ENCODE measurements at regions not wholly inside any gene's neighbourhood (a gene's known extent, or its start where the extent isn't known, plus 50 kb on each side); places are given as distances from the start of the nearest gene placed in this dataset.
A peak's percentile ranks its signal among the peaks of the same experiment; 100 is the strongest.

DNA sequence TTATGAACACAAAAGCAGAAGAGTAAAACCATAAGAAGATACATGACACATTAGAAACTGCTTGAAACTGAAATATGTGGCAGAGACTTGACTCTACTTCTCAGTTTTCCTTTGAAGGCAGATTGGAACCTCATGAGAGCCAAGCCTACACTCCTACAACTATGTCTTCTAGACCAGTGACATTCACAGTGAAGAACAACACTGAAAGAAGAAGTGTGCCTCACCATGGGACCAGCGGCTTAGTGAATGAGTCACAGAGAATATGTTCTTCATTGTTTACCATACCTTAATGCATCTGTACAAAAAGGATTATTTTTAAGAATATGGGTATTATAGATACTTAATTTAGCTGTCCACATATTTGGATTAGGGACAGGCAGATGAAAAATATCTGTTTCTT, 248.3 kb downstream of the CDC14C start:
- POLR2A ChIA-PET, result no interaction called here
- intact Hi-C loops (cut with DNase I, micrococcal nuclease), result loop anchor here in 1 of 2 experiments (10.0 kb wide), 1 partner anchor 58 kb away; no protein-coding TSS in a partner anchor
- H3K4me1 Mint-ChIP-seq, result no peaks in the 10 kb centered on the region
- H3K4me3 Mint-ChIP-seq, result no peak overlapping the region
- CTCF ChIA-PET, result no interaction called here
- DNase-seq (no peak), ATAC-seq (no peak)
- H3K9me3 Mint-ChIP-seq (ENCODE audit: low read depth), result no peaks in the 10 kb centered on the region
- no peaks in the 10 kb centered on the region for H3K36me3 Mint-ChIP-seq (ENCODE audit: low read depth)
- H3K27ac Mint-ChIP-seq, result no peak overlapping the region
- peaks cover 1% of the 10 kb centered on the region for H3K27me3 Mint-ChIP-seq

GRCh38 chr7:49174396-49174795, 250.0 kb downstream of the CDC14C start:
- H3K4me1 Mint-ChIP-seq, result no peaks in the 10 kb centered on the region
- CTCF ChIA-PET, result no interaction called here
- H3K4me3 Mint-ChIP-seq, result no peak overlapping the region
- ATAC-seq (peak; percentile 19), DNase-seq (no peak)
- intact Hi-C loops (cut with DNase I, micrococcal nuclease), result loop anchor here in 1 of 2 experiments (10.0 kb wide), 1 partner anchor 60 kb away; no protein-coding TSS in a partner anchor
- H3K27me3 Mint-ChIP-seq, result peaks cover 1% of the 10 kb centered on the region
- no peaks in the 10 kb centered on the region for H3K36me3 Mint-ChIP-seq (ENCODE audit: low read depth)
- POLR2A ChIA-PET, result no interaction called here
- H3K27ac Mint-ChIP-seq, result no peak overlapping the region
- no peaks in the 10 kb centered on the region for H3K9me3 Mint-ChIP-seq (ENCODE audit: low read depth)

DNA sequence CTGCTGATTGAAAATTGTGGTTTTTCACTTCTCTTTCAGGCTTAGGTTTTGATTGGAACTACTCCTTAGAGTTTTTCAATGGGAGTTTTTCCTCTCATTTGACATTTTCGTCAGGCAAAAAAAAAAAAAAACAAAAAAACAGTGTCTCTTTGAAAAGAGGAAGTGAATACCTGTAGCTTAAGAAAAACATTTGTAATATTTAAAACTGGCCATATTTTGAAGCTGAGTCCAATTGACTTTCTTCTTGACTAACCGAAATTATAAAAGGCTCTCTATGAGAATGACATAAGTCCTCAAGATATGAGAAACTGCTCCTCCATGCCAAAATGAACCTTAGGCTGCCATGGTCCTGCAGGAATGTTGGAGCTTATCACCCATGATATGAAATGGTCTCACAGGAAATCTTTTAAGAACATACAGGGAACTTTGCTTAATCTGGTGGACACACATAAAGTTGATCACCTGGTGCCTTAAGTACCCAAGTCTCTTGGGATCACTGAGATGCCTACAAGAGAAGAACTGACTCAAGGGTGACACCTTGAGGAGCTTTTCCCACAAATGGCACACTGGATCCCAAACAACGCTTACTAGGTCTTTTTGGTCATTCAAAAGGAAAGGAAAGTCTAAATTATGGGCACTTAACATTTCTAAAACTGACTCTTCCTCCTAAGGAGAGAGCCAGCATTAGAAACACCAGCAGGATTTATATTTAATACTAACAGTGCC, 263.4 kb downstream of the CDC14C start:
- Mint-ChIP-seq H3K4me1 (no peaks in the 10 kb centered on the region), H3K27ac (no peak overlapping the region), H3K27me3 (no peaks in the 10 kb centered on the region), H3K9me3 (ENCODE audit: low read depth) (peaks cover 6% of the 10 kb centered on the region), H3K36me3 (ENCODE audit: low read depth) (no peaks in the 10 kb centered on the region), H3K4me3 (no peak overlapping the region)
- POLR2A ChIA-PET, result no interaction called here
- ATAC-seq (no peak), DNase-seq (no peak)
- CTCF ChIA-PET, result no interaction called here
- intact Hi-C loops (cut with DNase I, micrococcal nuclease), result no loop called here

DNA sequence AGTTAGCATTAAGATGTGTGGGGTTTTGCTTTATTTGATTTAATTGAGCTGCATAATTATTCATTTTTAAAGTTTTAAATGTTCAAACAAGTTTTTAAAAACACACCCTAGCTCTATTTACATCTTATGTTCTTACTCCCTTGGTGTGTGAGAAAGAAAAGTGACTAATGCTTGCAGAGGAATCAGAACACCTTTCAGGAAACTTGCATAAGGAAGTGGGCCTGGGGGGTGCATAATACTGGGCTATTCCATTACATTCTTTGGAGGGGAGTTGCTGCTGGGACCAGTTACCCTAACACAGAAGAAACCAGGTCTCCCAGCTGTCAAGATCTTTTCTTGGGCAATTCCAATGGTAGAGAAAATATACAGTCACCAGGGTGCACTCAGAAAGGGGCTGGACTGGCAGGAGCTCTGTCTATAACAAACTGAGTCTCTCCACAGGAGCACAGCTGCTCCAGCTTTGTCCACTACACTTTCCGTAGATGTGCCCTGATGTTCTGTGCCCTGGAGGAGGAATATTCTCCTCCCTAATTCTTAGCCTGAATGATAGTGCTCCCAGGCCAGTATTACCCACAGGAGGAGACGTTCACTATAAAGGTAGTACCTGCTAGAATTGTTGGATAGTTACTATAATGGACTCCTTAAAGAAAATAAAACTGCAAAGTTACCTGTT, 304.2 kb downstream of the CDC14C start:
- no peaks in the 10 kb centered on the region for H3K27me3 Mint-ChIP-seq
- H3K27ac Mint-ChIP-seq, result no peak overlapping the region
- no peaks in the 10 kb centered on the region for H3K4me1 Mint-ChIP-seq
- ATAC-seq, result no peak
- no peak overlapping the region for H3K4me3 Mint-ChIP-seq
- POLR2A ChIA-PET, result no interaction called here
- H3K9me3 Mint-ChIP-seq (ENCODE audit: low read depth), result no peaks in the 10 kb centered on the region
- intact Hi-C loops (cut with DNase I, micrococcal nuclease), result no loop called here
- DNase-seq, result no peak
- CTCF ChIA-PET, result interaction anchor here (0.6 to 1.1 kb wide), 2 partner anchors 10 to 163 kb away, joined by 4 to 5 read pairs; no protein-coding TSS in a partner anchor
- no peaks in the 10 kb centered on the region for H3K36me3 Mint-ChIP-seq (ENCODE audit: low read depth)

- no peaks in the 10 kb centered on the region for H3K36me3 Mint-ChIP-seq (ENCODE audit: low read depth)
- CTCF ChIA-PET, result no interaction called here
Measured at GRCh38 chr7:49229246-49229645, 304.9 kb downstream of the CDC14C start.

DNA sequence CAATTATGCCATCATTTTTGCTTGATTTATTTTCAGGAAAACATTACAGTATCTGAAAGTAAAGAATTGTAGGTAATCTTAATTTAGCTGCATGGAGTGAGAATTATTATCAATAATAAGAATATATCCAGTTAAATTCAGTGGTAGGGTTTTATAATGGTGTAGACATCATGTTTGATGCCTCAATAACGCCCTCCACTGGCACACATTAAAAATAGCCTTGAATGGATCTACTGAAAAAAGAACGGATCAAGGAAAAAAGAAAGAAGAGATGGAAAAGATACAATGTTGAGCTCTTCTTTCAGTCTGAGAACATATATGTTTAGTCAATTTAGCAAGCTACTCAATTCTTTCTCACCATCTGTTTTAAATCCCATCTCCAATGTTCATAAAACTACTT, 319.2 kb downstream of the CDC14C start:
- ATAC-seq, result no peak
- H3K36me3 Mint-ChIP-seq (ENCODE audit: low read depth), result no peaks in the 10 kb centered on the region
- ChIA-PET POLR2A (no interaction called here), CTCF (no interaction called here)
- peaks cover 17% of the 10 kb centered on the region for H3K9me3 Mint-ChIP-seq (ENCODE audit: low read depth)
- no peak for DNase-seq
- no peaks in the 10 kb centered on the region for H3K4me1 Mint-ChIP-seq
- no peak overlapping the region for H3K27ac Mint-ChIP-seq
- intact Hi-C loops (cut with DNase I, micrococcal nuclease), result no loop called here
- H3K27me3 Mint-ChIP-seq, result peaks cover 3% of the 10 kb centered on the region
- H3K4me3 Mint-ChIP-seq, result no peak overlapping the region

More at GRCh38 chr7:49229246-49229645, 304.9 kb downstream of the CDC14C start:
- POLR2A ChIA-PET, result no interaction called here
- no peak overlapping the region for H3K4me3 Mint-ChIP-seq
- no peak for ATAC-seq
- no peaks in the 10 kb centered on the region for H3K9me3 Mint-ChIP-seq (ENCODE audit: low read depth)
- no peak for DNase-seq
- no peaks in the 10 kb centered on the region for H3K4me1 Mint-ChIP-seq
- H3K27ac Mint-ChIP-seq, result no peak overlapping the region
- no peaks in the 10 kb centered on the region for H3K27me3 Mint-ChIP-seq
- intact Hi-C loops (cut with DNase I, micrococcal nuclease), result no loop called here

GRCh38 chr7:49244543-49244942, 320.2 kb downstream of the CDC14C start:
- Mint-ChIP-seq H3K4me1 (no peaks in the 10 kb centered on the region), H3K4me3 (no peak overlapping the region), H3K27me3 (peaks cover 3% of the 10 kb centered on the region), H3K27ac (no peak overlapping the region), H3K36me3 (ENCODE audit: low read depth) (no peaks in the 10 kb centered on the region), H3K9me3 (ENCODE audit: low read depth) (peaks cover 12% of the 10 kb centered on the region)
- ChIA-PET CTCF (no interaction called here), POLR2A (no interaction called here)
- ATAC-seq (no peak), DNase-seq (no peak)
- intact Hi-C loops (cut with DNase I, micrococcal nuclease), result no loop called here

DNA sequence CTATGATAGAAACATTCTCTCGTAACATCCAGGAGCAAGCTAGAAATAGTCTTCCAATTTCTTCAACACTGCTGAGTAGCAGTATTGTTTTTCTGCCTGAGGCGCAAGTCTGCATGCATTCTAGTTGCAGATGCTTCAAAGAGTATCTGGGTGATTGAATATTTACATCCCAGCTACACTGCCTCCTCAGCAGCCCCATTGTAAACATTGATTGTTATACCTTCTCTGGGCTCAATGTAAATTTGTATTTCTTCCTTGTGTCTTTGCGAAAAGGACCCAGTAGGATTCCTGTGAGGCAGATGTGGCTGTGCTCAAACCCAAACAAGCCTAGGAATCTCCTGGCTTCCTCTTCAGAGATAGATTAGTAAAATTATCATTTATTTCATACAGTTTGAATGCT, 320.7 kb downstream of the CDC14C start:
- Mint-ChIP-seq H3K4me1 (no peaks in the 10 kb centered on the region), H3K9me3 (ENCODE audit: low read depth) (peaks cover 11% of the 10 kb centered on the region), H3K4me3 (no peak overlapping the region), H3K27me3 (peaks cover 3% of the 10 kb centered on the region), H3K27ac (no peak overlapping the region), H3K36me3 (ENCODE audit: low read depth) (no peaks in the 10 kb centered on the region)
- no peak for DNase-seq
- ATAC-seq, result no peak
- ChIA-PET CTCF (no interaction called here), POLR2A (no interaction called here)
- intact Hi-C loops (cut with DNase I, micrococcal nuclease), result no loop called here

- Mint-ChIP-seq H3K4me3 (no peak overlapping the region), H3K27me3 (peaks cover 3% of the 10 kb centered on the region), H3K27ac (no peak overlapping the region), H3K9me3 (ENCODE audit: low read depth) (peaks cover 7% of the 10 kb centered on the region), H3K4me1 (no peaks in the 10 kb centered on the region), H3K36me3 (ENCODE audit: low read depth) (no peaks in the 10 kb centered on the region)
- no peak for DNase-seq
- ChIA-PET CTCF (interaction anchor here (0.6 kb wide), 1 partner anchor 272 kb away, joined by 3 read pairs; no protein-coding TSS in a partner anchor), POLR2A (no interaction called here)
- ATAC-seq, result no peak
- intact Hi-C loops (cut with DNase I, micrococcal nuclease), result no loop called here
Measured at GRCh38 chr7:49247759-49248158, 323.4 kb downstream of the CDC14C start.

- H3K27ac Mint-ChIP-seq, result no peak overlapping the region
- H3K27me3 Mint-ChIP-seq, result no peaks in the 10 kb centered on the region
- H3K4me1 Mint-ChIP-seq, result no peaks in the 10 kb centered on the region
- CTCF ChIA-PET, result no interaction called here
- no peaks in the 10 kb centered on the region for H3K9me3 Mint-ChIP-seq (ENCODE audit: low read depth)
- POLR2A ChIA-PET, result no interaction called here
- ATAC-seq (peak; percentile 30), DNase-seq (no peak)
- intact Hi-C loops (cut with DNase I, micrococcal nuclease), result no loop called here
- H3K36me3 Mint-ChIP-seq (ENCODE audit: low read depth), result no peaks in the 10 kb centered on the region
- no peak overlapping the region for H3K4me3 Mint-ChIP-seq
Measured at GRCh38 chr7:49255054-49255453, 330.7 kb downstream of the CDC14C start.

DNA sequence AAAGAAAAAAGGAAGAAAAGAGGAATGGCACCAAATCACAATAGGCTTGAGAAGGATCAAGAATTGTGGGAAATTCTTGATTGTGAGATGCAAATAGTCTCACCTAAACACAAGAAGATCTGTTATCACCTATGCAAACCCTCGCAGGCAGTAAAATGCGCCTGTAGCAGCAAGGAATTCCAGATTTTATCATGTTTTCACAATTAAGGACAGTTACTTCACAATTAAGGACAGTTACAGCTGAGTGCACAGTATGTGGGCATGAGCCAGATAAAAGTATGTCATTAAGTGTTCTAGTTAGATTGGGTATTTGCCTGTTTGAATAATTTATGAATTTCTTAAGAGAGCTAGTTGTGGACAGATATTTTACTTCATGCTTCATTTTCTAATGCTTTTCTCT, 336.2 kb downstream of the CDC14C start:
- CTCF ChIA-PET, result no interaction called here
- ATAC-seq, result no peak

DNA sequence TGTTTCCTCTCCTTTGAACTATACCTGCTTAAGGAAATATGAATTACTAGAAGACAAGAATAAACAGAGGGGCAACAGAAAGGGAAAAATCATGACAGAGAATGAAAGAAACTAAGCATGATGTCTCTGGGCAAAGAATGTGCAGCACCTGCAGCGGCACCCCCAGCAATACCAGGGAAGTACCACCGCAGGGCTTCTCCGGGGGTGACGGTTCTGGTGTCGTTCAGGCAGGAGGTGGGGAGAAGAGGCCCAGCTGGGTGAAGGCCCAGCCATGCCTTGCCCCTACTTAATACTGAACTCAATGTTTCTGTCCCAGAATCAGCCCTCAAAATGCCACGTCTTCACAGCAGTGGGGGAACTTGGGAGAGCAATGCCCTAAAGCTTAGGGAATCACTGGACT, 337.6 kb downstream of the CDC14C start:
- H3K36me3 Mint-ChIP-seq (ENCODE audit: low read depth), result no peaks in the 10 kb centered on the region
- intact Hi-C loops (cut with DNase I, micrococcal nuclease), result no loop called here
- H3K27me3 Mint-ChIP-seq, result no peaks in the 10 kb centered on the region
- H3K9me3 Mint-ChIP-seq (ENCODE audit: low read depth), result peaks cover 2% of the 10 kb centered on the region
- H3K27ac Mint-ChIP-seq, result no peak overlapping the region
- ATAC-seq (no peak), DNase-seq (no peak)
- CTCF ChIA-PET, result no interaction called here
- POLR2A ChIA-PET, result no interaction called here
- no peak overlapping the region for H3K4me3 Mint-ChIP-seq
- H3K4me1 Mint-ChIP-seq, result no peaks in the 10 kb centered on the region

More for the DNA sequence above, 336.2 kb downstream of the CDC14C start:
- H3K27ac Mint-ChIP-seq, result no peak overlapping the region
- intact Hi-C loops (cut with DNase I, micrococcal nuclease), result no loop called here
- no peaks in the 10 kb centered on the region for H3K36me3 Mint-ChIP-seq (ENCODE audit: low read depth)
- H3K4me1 Mint-ChIP-seq, result no peaks in the 10 kb centered on the region
- H3K27me3 Mint-ChIP-seq, result no peaks in the 10 kb centered on the region
- DNase-seq, result no peak
- H3K9me3 Mint-ChIP-seq (ENCODE audit: low read depth), result peaks cover 2% of the 10 kb centered on the region
- POLR2A ChIA-PET, result no interaction called here
- no peak overlapping the region for H3K4me3 Mint-ChIP-seq
